ENCODE measurements at regions not wholly inside any gene's neighbourhood (a gene's known extent, or its start where the extent isn't known, plus 50 kb on each side); places are given as distances from the start of the nearest gene placed in this dataset.

DNA sequence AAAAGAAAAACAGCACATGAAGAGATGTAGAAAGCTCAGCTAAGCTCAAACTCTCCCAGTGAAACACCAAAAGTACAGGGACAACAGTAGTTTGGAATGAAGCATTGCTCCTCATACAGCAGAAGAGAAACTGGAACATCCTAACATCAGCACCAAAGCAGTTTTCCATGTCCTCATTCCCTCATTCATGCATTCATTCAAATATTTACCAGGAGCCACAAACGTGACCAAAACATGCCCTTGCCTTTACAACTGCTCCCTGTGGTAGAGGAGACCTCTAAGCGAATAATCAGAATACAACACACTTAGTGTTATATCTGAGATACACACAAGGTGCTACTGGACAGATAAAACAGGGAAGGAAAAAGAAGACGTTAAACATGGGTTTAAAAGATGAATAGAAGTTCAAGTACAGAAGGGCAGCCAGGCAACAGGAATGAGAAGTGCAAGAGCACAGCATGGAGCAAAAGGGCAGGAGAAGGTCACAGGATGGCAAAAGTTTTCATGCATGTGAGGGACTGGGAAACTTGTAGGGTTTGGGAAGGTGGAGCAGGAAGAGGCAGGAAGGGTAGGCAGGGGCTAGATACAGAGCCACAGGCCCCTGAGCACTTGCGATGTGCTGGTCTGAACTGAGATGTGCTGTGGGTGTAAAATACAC is 58.5 kb upstream of the LMCD1 start:
- no peak for DNase-seq

DNA sequence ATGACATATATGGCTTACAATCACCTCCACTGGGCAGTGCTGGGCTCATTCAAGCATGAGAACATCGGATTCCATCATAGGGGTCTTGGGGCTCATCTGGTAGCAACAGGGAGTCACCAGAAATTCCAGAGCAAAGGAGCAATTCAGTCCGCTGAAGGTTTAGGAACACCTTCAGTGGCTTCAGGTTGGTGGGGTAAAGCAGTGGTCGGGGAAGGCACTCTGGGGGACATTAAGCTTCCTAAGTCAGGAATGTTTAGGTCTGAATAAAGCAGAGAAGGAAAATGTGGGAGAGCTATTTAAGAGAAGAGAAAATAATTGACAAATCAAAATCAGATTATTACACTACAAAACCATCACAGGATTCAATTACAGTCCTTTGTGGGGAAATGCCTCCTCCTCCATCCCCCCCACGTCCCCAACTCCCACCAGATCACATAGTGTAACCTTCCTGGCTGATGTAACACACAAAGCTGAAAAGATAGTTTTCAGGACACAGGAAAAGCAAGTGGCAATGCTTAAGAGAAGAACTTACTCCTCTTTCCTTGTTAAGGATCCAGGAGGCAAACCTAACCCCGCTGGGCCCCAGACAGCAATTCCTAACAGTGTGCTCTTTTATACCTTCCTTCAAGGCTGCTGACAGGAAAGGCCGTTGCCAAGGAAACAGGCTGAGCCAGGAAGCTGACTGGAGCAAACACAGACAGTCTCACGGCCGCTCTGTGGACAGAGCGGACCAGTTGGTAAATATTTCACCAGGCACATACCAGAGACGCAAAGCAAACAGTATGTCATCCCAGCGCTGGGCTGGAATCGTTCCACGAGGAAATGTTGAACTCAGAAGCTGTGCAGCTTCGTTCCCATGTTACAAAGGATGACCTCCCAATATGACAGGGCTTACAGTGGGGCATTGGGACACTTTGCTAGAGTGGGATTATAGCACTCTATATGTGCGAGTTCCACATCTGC is 57.5 kb upstream of the LMCD1 start:
- no peak for DNase-seq

DNA sequence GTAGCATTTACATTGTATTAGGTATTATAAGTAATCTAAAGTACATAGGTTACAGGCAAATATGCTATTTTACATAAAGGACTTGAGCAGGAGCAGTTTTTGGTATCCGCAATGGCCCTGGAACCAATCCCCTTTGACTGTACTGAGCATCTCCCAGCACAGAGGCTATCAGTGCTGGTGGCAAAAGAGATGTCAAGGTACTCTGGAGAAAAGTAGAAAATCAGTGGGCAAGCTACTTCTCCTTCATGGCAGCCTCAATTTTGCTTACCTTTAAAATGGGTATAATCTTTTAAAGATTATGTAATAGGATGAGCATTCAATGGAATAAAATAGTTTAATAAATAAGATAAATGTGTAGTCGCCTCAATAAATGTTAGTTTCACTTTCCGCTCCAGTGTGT is 56.7 kb upstream of the LMCD1 start:
- DNase-seq: no peak

DNA sequence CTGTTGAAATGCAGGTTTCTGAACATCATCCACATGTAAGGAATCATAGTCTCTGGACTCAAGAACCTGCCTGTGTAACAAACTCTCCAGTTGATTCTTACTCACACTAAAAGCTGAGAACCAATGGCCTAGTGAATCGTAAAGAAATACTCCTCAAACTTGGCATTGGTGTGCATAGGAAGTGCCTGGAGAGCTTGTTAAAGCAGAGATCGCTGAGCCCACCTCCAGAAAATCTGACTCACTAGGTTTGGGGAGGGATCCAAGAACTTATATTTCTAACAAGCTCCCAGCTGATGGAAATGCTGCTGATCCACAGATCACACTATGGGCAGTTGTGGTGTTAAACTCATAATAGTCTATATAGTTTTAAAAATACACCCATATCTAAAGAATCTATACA is 55.8 kb upstream of the LMCD1 start:
- no peak for DNase-seq

DNA sequence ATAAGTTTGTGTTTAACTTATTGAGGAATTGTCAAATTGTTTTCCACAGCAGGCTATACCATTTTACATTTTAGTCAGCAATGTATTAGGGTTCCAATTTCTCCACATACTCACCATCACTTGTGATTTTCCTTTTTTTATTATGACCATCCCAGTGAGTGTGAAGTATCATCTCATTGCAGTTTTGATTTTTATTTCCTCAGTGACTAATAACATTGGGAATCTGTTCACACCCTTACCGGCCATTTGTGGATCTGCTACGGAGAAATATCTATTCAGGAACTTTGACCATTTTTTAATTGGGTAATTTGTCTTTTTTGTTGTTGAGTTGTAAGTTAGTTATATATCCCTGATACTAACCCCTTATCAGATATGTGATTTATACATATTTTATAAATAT is 54.8 kb upstream of the LMCD1 start:
- DNase-seq: no peak

DNA sequence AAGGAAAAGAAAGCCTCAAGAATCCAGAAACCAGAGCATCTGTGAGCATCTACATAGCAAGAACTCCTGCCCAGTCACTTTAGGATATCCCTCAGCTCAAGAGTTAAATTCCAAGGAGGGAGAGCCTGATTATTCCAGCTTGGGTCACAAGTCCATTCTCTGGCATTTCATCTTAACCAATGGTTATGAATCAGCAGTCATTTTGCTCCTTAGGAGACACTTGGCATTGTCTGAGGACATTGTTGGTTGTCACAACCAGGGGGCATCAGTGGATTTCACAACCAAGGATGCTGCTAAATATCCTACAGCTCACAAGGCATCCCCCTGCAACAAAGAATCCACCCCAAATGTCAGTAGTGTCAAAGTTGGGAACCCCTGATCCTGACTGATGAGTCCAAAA is 51.0 kb upstream of the LMCD1 start:
- no peak for DNase-seq

DNA sequence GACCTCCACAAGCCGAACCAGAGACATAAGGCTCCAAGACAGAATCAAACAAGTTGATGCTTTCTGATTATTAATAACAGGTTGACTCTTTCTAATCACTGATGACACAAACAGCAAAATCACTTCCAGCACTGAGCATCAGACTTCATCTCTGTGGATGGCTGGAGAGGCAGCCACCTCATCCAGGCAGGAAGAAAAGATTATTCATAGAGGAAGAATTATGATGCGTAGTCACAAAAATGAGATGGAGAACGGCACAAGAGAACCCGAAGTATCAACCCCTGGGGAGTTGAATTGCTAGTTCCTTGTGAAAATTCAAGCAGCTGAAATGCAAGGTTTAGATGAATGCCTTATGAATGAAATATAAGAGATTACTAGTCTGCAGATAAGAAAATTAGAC is 49.9 kb upstream of the LMCD1 start:
- no peak for DNase-seq

Data from NK-92 treated with Interleukin-12 subunit alpha and Interleukin-12 subunit beta, amount 100 ng/mL, for 24 hours (cell line).